CD14-positive monocyte (primary cell): ENCODE measurements at regions not wholly inside any gene's neighbourhood (a gene's known extent, or its start where the extent isn't known, plus 50 kb on each side); places are given as distances from the start of the nearest gene placed in this dataset.
A peak's percentile ranks its signal among the peaks of the same experiment; 100 is the strongest.

Source experiments
- DNase-seq, 3 donors: peaks; one replicate each; pipeline ENCODE4 v3.0.0-alpha.2; 2011 to 2022
- H2AFZ ChIP-seq: 2 replicates; pipeline ENCODE4 v1.6.0; 2012; ENCODE audit warnings: mild to moderate bottlenecking, low read depth, low read length, inconsistent platforms; ENCODE audit not compliant: insufficient read depth, poor library complexity, severe bottlenecking
- H3K27ac ChIP-seq, 2 donors: 1 replicate in 1 of 2; 2 replicates in 1 of 2; pipeline ENCODE4 v1.5.1; 2012 to 2013; ENCODE audit warnings: low read length in 2 of 2, control low read depth in 1 of 2, inconsistent platforms in 1 of 2, low read depth in 1 of 2, mild to moderate bottlenecking in 1 of 2
- H3K27me3 ChIP-seq, 2 donors: one replicate each; pipeline versions ENCODE4 v1.6.0 to v1.6.1; 2011 to 2013; ENCODE audit warnings: low read length in 2 of 2; ENCODE audit not compliant: control insufficient read depth in 2 of 2, insufficient read depth in 2 of 2
- H3K36me3 ChIP-seq, 2 donors: replicated peaks in 1 of 2; 1 replicate in 1 of 2; 2 replicates in 1 of 2; pipeline versions ENCODE4 v1.5.1 to v1.6.1; 2012 to 2013; ENCODE audit warnings: low read length in 2 of 2, control low read depth in 1 of 2, inconsistent platforms in 1 of 2, mild to moderate bottlenecking in 1 of 2; ENCODE audit not compliant: insufficient read depth in 2 of 2, control insufficient read depth in 1 of 2
- H3K4me1 ChIP-seq, 2 donors: 1 replicate in 1 of 2; 2 replicates in 1 of 2; pipeline versions ENCODE4 v1.5.1 to v1.6.1; 2012 to 2013; ENCODE audit warnings: low read length in 2 of 2, control low read depth in 1 of 2, inconsistent platforms in 1 of 2, mild to moderate bottlenecking in 1 of 2, moderate library complexity in 1 of 2; ENCODE audit not compliant: insufficient read depth in 2 of 2, control insufficient read depth in 1 of 2
- H3K4me2 ChIP-seq: replicated peaks from 2 replicates; pipeline ENCODE3; 2012; ENCODE audit warnings: low read length, moderate library complexity, mild to moderate bottlenecking; ENCODE audit not compliant: poor library complexity, severe bottlenecking; ENCODE audit errors: extremely low read depth
- H3K4me3 ChIP-seq, 3 experiments: fragments of 200-600 bp in 1 of 3; sonication (generic) in 1 of 3; replicated peaks in 1 of 3; 1 replicate in 2 of 3; 2 replicates in 1 of 3; pipeline ENCODE4 v1.5.1; 2011 to 2013; ENCODE audit warnings: low read length in 3 of 3, mild to moderate bottlenecking in 3 of 3, control low read depth in 2 of 3, low read depth in 2 of 3, inconsistent platforms in 1 of 3, moderate library complexity in 1 of 3
- H3K79me2 ChIP-seq: 2 replicates; pipeline ENCODE4 v1.6.0; 2012; ENCODE audit warnings: mild to moderate bottlenecking, control low read depth, inconsistent platforms, low read length, moderate library complexity; ENCODE audit not compliant: insufficient read depth
- H3K9ac ChIP-seq: 2 replicates; pipeline ENCODE4 v1.6.0; 2017; ENCODE audit warnings: low read length, mild to moderate bottlenecking; ENCODE audit not compliant: insufficient read depth, poor library complexity, severe bottlenecking
- H3K9me3 ChIP-seq, 2 donors: replicated peaks in 1 of 2; 1 replicate in 1 of 2; 2 replicates in 1 of 2; pipeline versions ENCODE4 v1.5.1 to v1.6.1; 2012 to 2013; ENCODE audit warnings: low read length in 2 of 2, control low read depth in 1 of 2; ENCODE audit not compliant: control insufficient read depth in 1 of 2, insufficient read depth in 1 of 2
- H4K20me1 ChIP-seq: 2 replicates; pipeline ENCODE4 v1.6.0; 2012; ENCODE audit warnings: mild to moderate bottlenecking, low read length, control low read depth, moderate library complexity; ENCODE audit not compliant: insufficient read depth
- H3K27ac Mint-ChIP-seq, 7 donors: one replicate each; pipeline ENCODE4 v1.8.0; 2020; ENCODE audit warnings: mild to moderate bottlenecking in 7 of 7, mixed read lengths in 7 of 7, moderate library complexity in 6 of 7, inconsistent platforms in 2 of 7
- H3K27me3 Mint-ChIP-seq, 3 donors: one replicate each; pipeline ENCODE4 v1.8.0; 2021 to 2022; ENCODE audit warnings: low read depth in 3 of 3, mild to moderate bottlenecking in 3 of 3, mixed read lengths in 3 of 3, moderate library complexity in 3 of 3, inconsistent platforms in 1 of 3
- H3K36me3 Mint-ChIP-seq, 2 donors: one replicate each; pipeline ENCODE4 v1.8.0; 2020; ENCODE audit warnings: mixed read lengths in 2 of 2, inconsistent platforms in 1 of 2, mild to moderate bottlenecking in 1 of 2
- H3K4me1 Mint-ChIP-seq: one replicate; pipeline ENCODE4 v1.8.0; 2020; ENCODE audit warnings: mild to moderate bottlenecking, mixed read lengths
- H3K4me3 Mint-ChIP-seq, 2 donors: one replicate each; pipeline ENCODE4 v1.8.0; 2020; ENCODE audit warnings: mild to moderate bottlenecking in 2 of 2, mixed read lengths in 2 of 2, moderate library complexity in 1 of 2
- H3K9me3 Mint-ChIP-seq, 7 donors: one replicate each; pipeline ENCODE4 v1.8.0; 2020 to 2022; ENCODE audit warnings: mixed read lengths in 7 of 7, mild to moderate bottlenecking in 6 of 7, moderate library complexity in 6 of 7, inconsistent platforms in 2 of 7
- WGBS: methylation state at CpG from one replicate; pipeline ENCODE4 v1.1.5; 2013; ENCODE audit warnings: missing lambda C conversion rate; ENCODE audit not compliant: insufficient coverage; 5-methylcytosine and 5-hydroxymethylcytosine counted together
- intact Hi-C, 2 donors: fragments of 100-400 bp; cut with micrococcal nuclease; formaldehyde crosslinking; loops; one replicate each; pipeline versions ENCODE4 v1.15.0 to v1.15.1; 2023
- TF ChIP-seq, protein P1 (sequence below): fragments of 200-600 bp; IDR thresholded peaks from one replicate; pipeline ENCODE4 v1.8.0; 2022; ENCODE audit warnings: antibody characterized with exemption, mild to moderate bottlenecking

DNA sequence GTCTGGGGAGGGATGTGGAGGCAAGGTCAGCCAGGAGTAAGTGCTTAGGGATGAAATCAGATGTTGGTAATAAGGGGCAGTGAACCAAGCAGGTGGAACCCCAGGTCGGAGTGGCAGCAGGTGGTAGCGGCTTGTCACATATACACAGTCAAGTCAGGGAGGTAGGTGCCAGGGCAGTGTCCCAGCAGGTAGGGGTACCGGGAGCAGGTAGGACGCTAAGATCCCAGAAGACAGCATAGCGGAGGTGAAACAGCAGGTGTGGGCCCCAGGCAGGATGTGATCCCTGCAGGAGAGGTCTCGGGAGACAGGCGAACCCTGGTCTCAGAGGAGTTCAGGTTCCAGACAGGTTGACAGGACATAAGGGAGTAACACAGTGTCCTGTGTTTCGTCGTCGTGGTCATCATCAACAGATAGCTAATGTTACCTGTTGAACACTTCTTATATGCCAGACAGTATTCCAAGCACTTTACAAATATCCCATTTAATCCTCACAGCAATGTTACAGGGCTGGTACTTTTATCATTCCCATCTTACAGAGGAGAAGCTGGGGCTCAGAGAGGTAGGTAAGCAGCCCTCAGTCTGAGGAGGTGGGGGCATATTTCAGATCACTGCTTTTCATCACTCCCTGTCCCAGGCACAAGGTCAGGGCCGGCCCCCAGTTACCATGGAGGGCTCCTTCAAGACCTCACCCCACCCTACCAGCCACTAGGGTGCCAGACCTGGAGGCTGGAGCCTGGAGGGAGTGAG lies 241.6 kb downstream of the UACA start:
- Mint-ChIP-seq H3K4me1 (peaks cover 11% of the 10 kb centered on the region), H3K4me3 (no peak overlapping the region), H3K9me3 (no peaks in the 10 kb centered on the region), H3K36me3 (no peaks in the 10 kb centered on the region), H3K27ac (peak overlapping the region in 1 of 7 donors; percentile 83), H3K27me3 (peaks cover 2 to 4% (median 4%) of the 10 kb centered on the region in 3 donors)
- TF ChIP-seq, protein P1, sequence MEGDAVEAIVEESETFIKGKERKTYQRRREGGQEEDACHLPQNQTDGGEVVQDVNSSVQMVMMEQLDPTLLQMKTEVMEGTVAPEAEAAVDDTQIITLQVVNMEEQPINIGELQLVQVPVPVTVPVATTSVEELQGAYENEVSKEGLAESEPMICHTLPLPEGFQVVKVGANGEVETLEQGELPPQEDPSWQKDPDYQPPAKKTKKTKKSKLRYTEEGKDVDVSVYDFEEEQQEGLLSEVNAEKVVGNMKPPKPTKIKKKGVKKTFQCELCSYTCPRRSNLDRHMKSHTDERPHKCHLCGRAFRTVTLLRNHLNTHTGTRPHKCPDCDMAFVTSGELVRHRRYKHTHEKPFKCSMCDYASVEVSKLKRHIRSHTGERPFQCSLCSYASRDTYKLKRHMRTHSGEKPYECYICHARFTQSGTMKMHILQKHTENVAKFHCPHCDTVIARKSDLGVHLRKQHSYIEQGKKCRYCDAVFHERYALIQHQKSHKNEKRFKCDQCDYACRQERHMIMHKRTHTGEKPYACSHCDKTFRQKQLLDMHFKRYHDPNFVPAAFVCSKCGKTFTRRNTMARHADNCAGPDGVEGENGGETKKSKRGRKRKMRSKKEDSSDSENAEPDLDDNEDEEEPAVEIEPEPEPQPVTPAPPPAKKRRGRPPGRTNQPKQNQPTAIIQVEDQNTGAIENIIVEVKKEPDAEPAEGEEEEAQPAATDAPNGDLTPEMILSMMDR = no peak
- DNase-seq = no peak
- H3K4me2 ChIP-seq = no peak overlapping the region
- intact Hi-C loops = no loop called here
- WGBS = 97% methylated on average over 10 of the region's 11 CpGs
- H3K27me3 ChIP-seq = no peaks in the 10 kb centered on the region
- no peaks in the 10 kb centered on the region for H3K36me3 ChIP-seq
- no peaks in the 10 kb centered on the region for H4K20me1 ChIP-seq
- no peaks in the 10 kb centered on the region for H3K79me2 ChIP-seq
- peaks cover 7 to 8% of the 10 kb centered on the region in 2 donors for H3K4me1 ChIP-seq
- H3K9me3 ChIP-seq = no peaks in the 10 kb centered on the region
- no peak overlapping the region for H3K9ac ChIP-seq
- H3K27ac ChIP-seq = no peak overlapping the region
- no peak overlapping the region for H2AFZ ChIP-seq
- H3K4me3 ChIP-seq = no peak overlapping the region

DNA sequence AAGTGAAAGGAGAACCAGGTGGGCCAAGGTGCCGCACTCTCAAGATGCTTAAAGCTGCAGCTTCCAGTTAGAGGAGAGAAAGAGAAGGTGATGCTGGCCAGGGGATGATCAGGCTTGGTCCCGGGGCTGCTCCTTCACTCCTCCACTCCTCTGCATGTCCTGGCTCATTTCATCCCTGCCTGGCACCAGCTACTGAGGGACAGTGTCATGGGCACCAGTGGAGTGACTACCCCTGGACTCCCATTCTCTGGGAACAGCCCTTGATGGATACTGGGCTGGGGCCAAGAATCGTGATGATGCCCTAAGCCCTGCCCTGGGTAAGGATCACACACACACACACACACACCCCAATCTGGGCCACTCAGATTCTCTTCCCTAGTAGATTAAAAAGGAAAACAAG lies 243.7 kb downstream of the UACA start:
- H3K27ac Mint-ChIP-seq = no peak overlapping the region
- TF ChIP-seq, protein P1 = no peak
- Histone ChIP-seq H3K9ac (no peak overlapping the region), H3K79me2 (no peaks in the 10 kb centered on the region), H3K4me2 (no peak overlapping the region), H3K4me1 (no peaks in the 10 kb centered on the region), H3K9me3 (no peaks in the 10 kb centered on the region), H3K4me3 (no peak overlapping the region), H3K27me3 (no peaks in the 10 kb centered on the region), H3K27ac (no peak overlapping the region), H2AFZ (no peak overlapping the region), H3K36me3 (no peaks in the 10 kb centered on the region), H4K20me1 (no peaks in the 10 kb centered on the region)
- intact Hi-C loops = loop anchor here in 1 of 2 donors (10.0 kb wide), 1 partner anchor 855 kb away; no protein-coding TSS in a partner anchor
- no peak overlapping the region for H3K4me3 Mint-ChIP-seq
- 59% methylated on average over 2 of the region's 3 CpGs for WGBS
- no peak for DNase-seq
- no peaks in the 10 kb centered on the region for H3K36me3 Mint-ChIP-seq
- H3K27me3 Mint-ChIP-seq = peaks cover 2 to 6% (median 4%) of the 10 kb centered on the region in 3 donors
- no peaks in the 10 kb centered on the region for H3K9me3 Mint-ChIP-seq
- H3K4me1 Mint-ChIP-seq = peaks cover 5% of the 10 kb centered on the region
